ENCODE measurements at regions not wholly inside any gene's neighbourhood (a gene's known extent, or its start where the extent isn't known, plus 50 kb on each side); places are given as distances from the start of the nearest gene placed in this dataset.
"Not testable (repeated sequence)": the region's sequence is repeated elsewhere in the genome, so short reads cannot be mapped to it uniquely, and the experiment has no call there.

DNA sequence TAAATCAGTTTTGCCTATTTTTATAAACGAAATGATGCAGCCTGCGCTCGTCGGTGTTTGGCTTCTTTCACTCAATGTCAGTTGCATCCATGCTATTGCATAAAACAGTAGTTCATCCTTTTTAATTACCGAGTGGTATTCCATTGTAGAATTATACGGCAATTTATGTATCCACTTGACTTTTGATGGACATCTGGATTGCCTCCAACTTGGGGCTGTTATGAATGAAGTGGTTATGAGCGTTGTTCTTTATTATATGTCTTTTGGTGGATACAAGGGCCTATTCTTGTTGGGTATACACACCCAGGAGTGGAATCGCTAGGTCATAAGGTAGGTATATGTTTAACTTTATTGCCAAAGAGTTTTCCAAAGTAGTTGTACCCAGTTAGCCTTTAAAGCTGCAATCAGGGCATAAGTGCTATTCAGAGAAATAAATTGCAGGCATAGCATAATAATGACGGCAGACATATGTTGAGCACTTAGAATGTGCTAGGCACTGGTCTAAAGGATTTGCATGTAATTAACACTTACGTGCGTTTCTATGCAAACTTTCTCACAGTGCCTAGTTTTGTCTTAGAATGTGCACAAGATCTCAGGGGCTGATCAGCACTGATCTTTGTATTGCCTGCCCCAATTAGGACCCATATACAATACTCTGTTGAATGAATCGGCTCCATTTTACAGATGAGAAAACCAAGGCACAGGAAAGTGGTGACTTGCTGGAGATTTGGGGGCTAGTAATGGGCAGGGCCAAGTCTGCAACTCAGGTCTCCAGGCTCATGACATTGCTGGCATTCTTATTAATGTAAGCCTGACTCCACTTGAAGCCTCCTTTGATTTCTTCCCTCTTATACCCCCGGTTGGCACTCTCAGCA, 407.0 kb downstream of the BCOR start:
- Histone ChIP-seq H3K27ac (no peak overlapping the region), H4K20me1 (ENCODE audit: insufficient read depth) (no peaks in the 10 kb centered on the region), H3K4me1 (ENCODE audit: low read depth, poor library complexity, severe bottlenecking) (peaks cover 8% of the 10 kb centered on the region), H3K27me3 (ENCODE audit: insufficient read depth, low read depth) (no peaks in the 10 kb centered on the region), H3K4me3 (IDR thresholded peaks at IDR 0.05; ENCODE audit: insufficient read depth, low read depth, low read length) (no peak overlapping the region), H2AFZ (ENCODE audit: low read depth) (no peak overlapping the region), H3K79me2 (ENCODE audit: insufficient read depth, low read depth) (no peaks in the 10 kb centered on the region), H3K36me3 (ENCODE audit: insufficient read depth) (no peaks in the 10 kb centered on the region), H3K4me2 (no peak overlapping the region), H3K9ac (no peak overlapping the region)
- TF ChIP-seq, protein P1, sequence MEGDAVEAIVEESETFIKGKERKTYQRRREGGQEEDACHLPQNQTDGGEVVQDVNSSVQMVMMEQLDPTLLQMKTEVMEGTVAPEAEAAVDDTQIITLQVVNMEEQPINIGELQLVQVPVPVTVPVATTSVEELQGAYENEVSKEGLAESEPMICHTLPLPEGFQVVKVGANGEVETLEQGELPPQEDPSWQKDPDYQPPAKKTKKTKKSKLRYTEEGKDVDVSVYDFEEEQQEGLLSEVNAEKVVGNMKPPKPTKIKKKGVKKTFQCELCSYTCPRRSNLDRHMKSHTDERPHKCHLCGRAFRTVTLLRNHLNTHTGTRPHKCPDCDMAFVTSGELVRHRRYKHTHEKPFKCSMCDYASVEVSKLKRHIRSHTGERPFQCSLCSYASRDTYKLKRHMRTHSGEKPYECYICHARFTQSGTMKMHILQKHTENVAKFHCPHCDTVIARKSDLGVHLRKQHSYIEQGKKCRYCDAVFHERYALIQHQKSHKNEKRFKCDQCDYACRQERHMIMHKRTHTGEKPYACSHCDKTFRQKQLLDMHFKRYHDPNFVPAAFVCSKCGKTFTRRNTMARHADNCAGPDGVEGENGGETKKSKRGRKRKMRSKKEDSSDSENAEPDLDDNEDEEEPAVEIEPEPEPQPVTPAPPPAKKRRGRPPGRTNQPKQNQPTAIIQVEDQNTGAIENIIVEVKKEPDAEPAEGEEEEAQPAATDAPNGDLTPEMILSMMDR (conservative IDR thresholded peaks at IDR 0.05; ENCODE audit: low read depth, low read length): no peak

DNA sequence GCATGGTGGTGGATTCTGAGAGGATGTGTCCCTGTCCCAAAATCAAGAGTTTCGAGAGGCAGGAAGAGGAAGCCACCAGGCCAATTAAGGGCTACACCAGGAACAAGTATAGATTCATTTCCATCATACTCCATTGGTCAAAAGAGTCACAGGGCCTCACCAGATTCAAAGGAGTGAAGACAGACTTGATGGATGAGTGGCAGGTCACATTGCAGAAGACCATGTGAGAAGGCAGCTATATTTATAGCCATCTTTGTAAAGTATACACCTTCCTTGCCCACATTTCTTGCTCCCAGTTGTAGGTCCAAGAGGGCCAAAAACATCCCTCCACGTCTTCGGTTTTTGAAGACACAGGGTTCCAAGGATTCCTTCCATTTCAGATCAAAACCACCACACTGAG, 406.0 kb downstream of the BCOR start:
- no peaks in the 10 kb centered on the region for H3K36me3 ChIP-seq (ENCODE audit: insufficient read depth)
- no peak overlapping the region for H3K4me2 ChIP-seq
- no peaks in the 10 kb centered on the region for H3K79me2 ChIP-seq (ENCODE audit: insufficient read depth, low read depth)
- TF ChIP-seq, protein P1 (conservative IDR thresholded peaks at IDR 0.05; ENCODE audit: low read depth, low read length): no peak
- no peaks in the 10 kb centered on the region for H3K27me3 ChIP-seq (ENCODE audit: insufficient read depth, low read depth)
- H4K20me1 ChIP-seq (ENCODE audit: insufficient read depth): no peaks in the 10 kb centered on the region
- H3K4me1 ChIP-seq (ENCODE audit: low read depth, poor library complexity, severe bottlenecking): peaks cover 8% of the 10 kb centered on the region
- H2AFZ ChIP-seq (ENCODE audit: low read depth): no peak overlapping the region
- no peak overlapping the region for H3K9ac ChIP-seq
- no peak overlapping the region for H3K27ac ChIP-seq
- H3K4me3 ChIP-seq (IDR thresholded peaks at IDR 0.05; ENCODE audit: insufficient read depth, low read depth, low read length): no peak overlapping the region

DNA sequence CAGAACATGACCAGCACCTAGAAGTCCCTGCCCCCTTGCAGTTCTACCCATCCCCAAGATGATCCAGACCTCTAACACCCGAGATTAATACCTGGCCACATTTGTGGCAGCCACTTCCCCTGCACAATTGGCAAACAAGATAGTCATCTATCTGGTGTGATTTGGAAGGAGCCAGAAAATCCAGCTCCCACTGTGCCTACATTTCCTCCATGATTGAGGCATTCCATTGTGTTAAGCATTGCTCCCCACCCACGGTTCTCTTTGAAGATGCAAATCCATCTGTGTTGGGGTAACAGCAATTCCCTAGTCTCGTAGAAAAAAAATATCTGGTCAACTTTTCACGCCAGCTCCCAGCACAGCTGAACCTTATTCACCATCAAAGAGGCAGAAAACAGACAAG, 405.0 kb downstream of the BCOR start:
- H2AFZ ChIP-seq (ENCODE audit: low read depth): no peak overlapping the region
- no peak overlapping the region for H3K27ac ChIP-seq
- no peaks in the 10 kb centered on the region for H4K20me1 ChIP-seq (ENCODE audit: insufficient read depth)
- H3K4me2 ChIP-seq: no peak overlapping the region
- H3K9ac ChIP-seq: no peak overlapping the region
- H3K27me3 ChIP-seq (ENCODE audit: insufficient read depth, low read depth): no peaks in the 10 kb centered on the region
- peaks cover 7% of the 10 kb centered on the region for H3K4me1 ChIP-seq (ENCODE audit: low read depth, poor library complexity, severe bottlenecking)
- no peak overlapping the region for H3K4me3 ChIP-seq (IDR thresholded peaks at IDR 0.05; ENCODE audit: insufficient read depth, low read depth, low read length)
- no peaks in the 10 kb centered on the region for H3K36me3 ChIP-seq (ENCODE audit: insufficient read depth)
- TF ChIP-seq, protein P1 (conservative IDR thresholded peaks at IDR 0.05; ENCODE audit: low read depth, low read length): no peak
- no peaks in the 10 kb centered on the region for H3K79me2 ChIP-seq (ENCODE audit: insufficient read depth, low read depth)

DNA sequence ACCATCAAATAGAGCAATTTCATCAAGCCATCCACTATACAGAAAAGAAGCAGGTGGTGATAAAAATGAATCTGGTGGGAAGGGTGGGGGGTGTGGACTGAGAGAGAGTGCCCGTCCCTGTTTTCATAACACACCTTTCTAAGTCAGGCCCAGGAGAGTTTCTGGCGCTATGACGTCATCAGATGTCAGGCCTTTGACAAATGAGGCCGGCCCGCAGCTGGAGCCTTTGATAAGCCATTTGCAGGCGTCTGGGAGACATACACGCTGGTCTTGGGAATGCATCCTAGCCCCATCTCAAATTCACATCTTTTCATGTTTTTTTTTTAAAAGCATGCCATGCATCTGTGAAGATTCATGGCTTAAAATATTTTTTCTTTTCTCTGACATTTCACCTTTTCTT, 404.5 kb downstream of the BCOR start:
- H3K79me2 ChIP-seq (ENCODE audit: insufficient read depth, low read depth): no peaks in the 10 kb centered on the region
- H3K9ac ChIP-seq: no peak overlapping the region
- TF ChIP-seq, protein P1 (conservative IDR thresholded peaks at IDR 0.05; ENCODE audit: low read depth, low read length): no peak
- H3K27me3 ChIP-seq (ENCODE audit: insufficient read depth, low read depth): no peaks in the 10 kb centered on the region
- no peak overlapping the region for H3K4me3 ChIP-seq (IDR thresholded peaks at IDR 0.05; ENCODE audit: insufficient read depth, low read depth, low read length)
- H3K4me1 ChIP-seq (ENCODE audit: low read depth, poor library complexity, severe bottlenecking): peaks cover 2% of the 10 kb centered on the region
- no peaks in the 10 kb centered on the region for H3K36me3 ChIP-seq (ENCODE audit: insufficient read depth)
- H3K4me2 ChIP-seq: no peak overlapping the region
- H4K20me1 ChIP-seq (ENCODE audit: insufficient read depth): no peaks in the 10 kb centered on the region
- H3K27ac ChIP-seq: no peak overlapping the region
- H2AFZ ChIP-seq (ENCODE audit: low read depth): no peak overlapping the region

DNA sequence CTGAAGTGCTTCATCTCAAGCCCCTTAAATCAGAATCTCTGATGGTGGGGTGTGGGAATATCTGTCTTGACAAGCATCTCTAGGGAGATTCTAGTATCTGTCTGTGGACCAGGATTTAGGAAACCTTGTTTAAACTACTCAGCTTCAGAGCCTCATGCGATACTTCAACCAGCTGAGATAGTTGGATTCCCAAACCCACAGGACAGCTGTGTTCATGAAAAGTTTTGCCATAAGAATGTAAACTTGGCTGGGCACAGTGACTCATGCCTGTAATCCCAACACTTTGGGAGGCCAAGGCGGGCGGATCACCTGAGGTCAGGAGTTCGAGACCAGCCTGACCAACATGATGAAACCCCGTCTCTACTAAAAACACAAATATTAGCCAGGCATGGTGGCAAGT, 395.1 kb downstream of the BCOR start:
- not testable (repeated sequence) for H3K4me1 ChIP-seq (ENCODE audit: low read depth, poor library complexity, severe bottlenecking); H3K4me2 ChIP-seq; H3K27me3 ChIP-seq (ENCODE audit: insufficient read depth, low read depth); H3K27ac ChIP-seq; H3K4me3 ChIP-seq (IDR thresholded peaks at IDR 0.05; ENCODE audit: insufficient read depth, low read depth, low read length); H3K9ac ChIP-seq; H3K36me3 ChIP-seq (ENCODE audit: insufficient read depth); H2AFZ ChIP-seq (ENCODE audit: low read depth); H3K79me2 ChIP-seq (ENCODE audit: insufficient read depth, low read depth); H4K20me1 ChIP-seq (ENCODE audit: insufficient read depth)
